WI38 (cell line): ENCODE measurements at regions not wholly inside any gene's neighbourhood (a gene's known extent, or its start where the extent isn't known, plus 50 kb on each side); places are given as distances from the start of the nearest gene placed in this dataset.

Source experiments
- H3K4me3 ChIP-seq: 2 replicates; pipeline ENCODE4 v1.5.1; 2011; ENCODE audit warnings: low read depth, mild to moderate bottlenecking, control low read depth, low read length
- CTCF ChIP-seq: IDR thresholded peaks from 2 replicates; pipeline ENCODE4 v1.5.1; 2012; ENCODE audit warnings: low read depth, mild to moderate bottlenecking, control low read depth, low read length

- H3K4me3 ChIP-seq = no peak overlapping the region
- TF ChIP-seq CTCF = no peak
Measured at GRCh38 chr4:127579821-127580220, 52.9 kb upstream of the INTU start.

GRCh38 chr4:127580300-127580699 is 52.5 kb upstream of the INTU start:
- H3K4me3 ChIP-seq = no peak overlapping the region
- TF ChIP-seq CTCF = no peak

GRCh38 chr4:127580891-127581290 is 51.9 kb upstream of the INTU start:
- no peak overlapping the region for H3K4me3 ChIP-seq
- TF ChIP-seq CTCF = no peak
